NCI-H510A treated with DMSO at 0.1 percent for 48 hours (cell line): ENCODE measurements at regions not wholly inside any gene's neighbourhood (a gene's known extent, or its start where the extent isn't known, plus 50 kb on each side); places are given as distances from the start of the nearest gene placed in this dataset.

ENCODE experiments used
- DNase-seq: peaks from one replicate; lab custom pipeline; 2025; lab: John Stamatoyannopoulos, UW

- DNase-seq = no peak
Measured at GRCh38 chr13:75945841-75946482, 309.8 kb downstream of the LMO7 start.

- no peak for DNase-seq
Measured at GRCh38 chr13:75938811-75939560, 302.9 kb downstream of the LMO7 start.

GRCh38 chr13:75936791-75937190, 300.7 kb downstream of the LMO7 start:
- no peak for DNase-seq

- DNase-seq = no peak
Measured at GRCh38 chr13:75935805-75936204, 299.7 kb downstream of the LMO7 start.

- no peak for DNase-seq
Measured at GRCh38 chr13:75934889-75935288, 298.8 kb downstream of the LMO7 start.

GRCh38 chr13:75932636-75933035, 296.5 kb downstream of the LMO7 start:
- DNase-seq = no peak

GRCh38 chr13:75931116-75931515, 295.0 kb downstream of the LMO7 start:
- no peak for DNase-seq

- DNase-seq = no peak
Measured at GRCh38 chr13:75929076-75929475, 292.9 kb downstream of the LMO7 start.

GRCh38 chr13:75927183-75927669, 291.1 kb downstream of the LMO7 start:
- DNase-seq = no peak

- DNase-seq = no peak
Measured at GRCh38 chr13:75920536-75920935, 284.4 kb downstream of the LMO7 start.

- no peak for DNase-seq
Measured at GRCh38 chr13:75919660-75920199, 283.6 kb downstream of the LMO7 start.

- DNase-seq = no peak
Measured at GRCh38 chr13:75915066-75915465, 278.9 kb downstream of the LMO7 start.

- no peak for DNase-seq
Measured at GRCh38 chr13:75913925-75914324, 277.8 kb downstream of the LMO7 start.

GRCh38 chr13:75910591-75910990, 274.5 kb downstream of the LMO7 start:
- no peak for DNase-seq
